ENCODE measurements at regions not wholly inside any gene's neighbourhood (a gene's known extent, or its start where the extent isn't known, plus 50 kb on each side); places are given as distances from the start of the nearest gene placed in this dataset.
"Not testable (repeated sequence)": the region's sequence is repeated elsewhere in the genome, so short reads cannot be mapped to it uniquely, and the experiment has no call there.

- DNase-seq (ENCODE audit: low read depth in 2 of 2, low spot score in 1 of 2): no peak
Measured at GRCh38 chr9:129561594-129562281, 59.2 kb downstream of the C9orf50 start.

- no peak for DNase-seq (ENCODE audit: low read depth in 2 of 2, low spot score in 1 of 2)
Measured at GRCh38 chr9:129560881-129561306, 60.0 kb downstream of the C9orf50 start.

- DNase-seq (ENCODE audit: low read depth in 2 of 2, low spot score in 1 of 2): no peak
Measured at GRCh38 chr9:129559506-129559881, 61.4 kb downstream of the C9orf50 start.

- no peak for DNase-seq (ENCODE audit: low read depth in 2 of 2, low spot score in 1 of 2)
Measured at GRCh38 chr9:129558551-129559505, 62.1 kb downstream of the C9orf50 start.

GRCh38 chr9:129558063-129558550 is 62.8 kb downstream of the C9orf50 start:
- DNase-seq (ENCODE audit: low read depth in 2 of 2, low spot score in 1 of 2): no peak

- DNase-seq (ENCODE audit: low read depth in 2 of 2, low spot score in 1 of 2): no peak
Measured at GRCh38 chr9:129557192-129558036, 63.5 kb downstream of the C9orf50 start.

GRCh38 chr9:129556491-129557191 is 64.3 kb downstream of the C9orf50 start:
- no peak for DNase-seq (ENCODE audit: low read depth in 2 of 2, low spot score in 1 of 2)

GRCh38 chr9:129555512-129556215 is 65.2 kb downstream of the C9orf50 start:
- no peak for DNase-seq (ENCODE audit: low read depth in 2 of 2, low spot score in 1 of 2)

- no peak for DNase-seq (ENCODE audit: low read depth in 2 of 2, low spot score in 1 of 2)
Measured at GRCh38 chr9:129554649-129555048, 66.3 kb downstream of the C9orf50 start.

- no peak for DNase-seq (ENCODE audit: low read depth in 2 of 2, low spot score in 1 of 2)
Measured at GRCh38 chr9:129553277-129553676, 67.6 kb downstream of the C9orf50 start.

GRCh38 chr9:129552064-129552463 is 68.8 kb downstream of the C9orf50 start:
- DNase-seq (ENCODE audit: low read depth in 2 of 2, low spot score in 1 of 2): no peak

- DNase-seq (ENCODE audit: low read depth in 2 of 2, low spot score in 1 of 2): no peak
Measured at GRCh38 chr9:129551393-129551973, 69.4 kb downstream of the C9orf50 start.

- DNase-seq (ENCODE audit: low read depth in 2 of 2, low spot score in 1 of 2): not testable (repeated sequence)
Measured at GRCh38 chr9:129550977-129551376, 69.9 kb downstream of the C9orf50 start.

- no peak for DNase-seq (ENCODE audit: low read depth in 2 of 2, low spot score in 1 of 2)
Measured at GRCh38 chr9:129550199-129550839, 70.6 kb downstream of the C9orf50 start.

- DNase-seq (ENCODE audit: low read depth in 2 of 2, low spot score in 1 of 2): no peak
Measured at GRCh38 chr9:129549684-129550083, 71.2 kb downstream of the C9orf50 start.

GRCh38 chr9:129549139-129549538 is 71.8 kb downstream of the C9orf50 start:
- DNase-seq (ENCODE audit: low read depth in 2 of 2, low spot score in 1 of 2): no peak

- DNase-seq (ENCODE audit: low read depth in 2 of 2, low spot score in 1 of 2): no peak
Measured at GRCh38 chr9:129548571-129549135, 72.2 kb downstream of the C9orf50 start.

- no peak for DNase-seq (ENCODE audit: low read depth in 2 of 2, low spot score in 1 of 2)
Measured at GRCh38 chr9:129547869-129548570, 72.9 kb downstream of the C9orf50 start.
